Activated naive CD4-positive, alpha-beta T cell treated with anti-CD3 and anti-CD28 coated beads, Interleukin-2, amount 50 U/mL, for 72 hours (primary cell): ENCODE measurements at regions not wholly inside any gene's neighbourhood (a gene's known extent, or its start where the extent isn't known, plus 50 kb on each side); places are given as distances from the start of the nearest gene placed in this dataset.
A peak's percentile ranks its signal among the peaks of the same experiment; 100 is the strongest.

ENCODE experiments used
- ATAC-seq, 2 donors: fragments of 150-1000 bp; cut with Tn5 transposase; 2 replicates each; pipeline ENCODE4 v1.10.0; 2021; ENCODE audit warnings: mild to moderate bottlenecking in 2 of 2, moderate library complexity in 2 of 2
- DNase-seq, 2 donors: peaks; one replicate each; pipeline ENCODE4 v3.0.0; 2021 to 2022; ENCODE audit warnings: low spot score in 2 of 2
- H3K27ac Mint-ChIP-seq, 2 donors: one replicate each; pipeline ENCODE4 v1.8.0; 2022; ENCODE audit warnings: mild to moderate bottlenecking in 2 of 2, mixed read lengths in 2 of 2
- H3K36me3 Mint-ChIP-seq, 2 donors: one replicate each; pipeline ENCODE4 v1.8.0; 2022; ENCODE audit warnings: mixed read lengths in 2 of 2
- H3K9me3 Mint-ChIP-seq, 2 donors: one replicate each; pipeline ENCODE4 v1.8.0; 2022; ENCODE audit warnings: mixed read lengths in 2 of 2

DNA sequence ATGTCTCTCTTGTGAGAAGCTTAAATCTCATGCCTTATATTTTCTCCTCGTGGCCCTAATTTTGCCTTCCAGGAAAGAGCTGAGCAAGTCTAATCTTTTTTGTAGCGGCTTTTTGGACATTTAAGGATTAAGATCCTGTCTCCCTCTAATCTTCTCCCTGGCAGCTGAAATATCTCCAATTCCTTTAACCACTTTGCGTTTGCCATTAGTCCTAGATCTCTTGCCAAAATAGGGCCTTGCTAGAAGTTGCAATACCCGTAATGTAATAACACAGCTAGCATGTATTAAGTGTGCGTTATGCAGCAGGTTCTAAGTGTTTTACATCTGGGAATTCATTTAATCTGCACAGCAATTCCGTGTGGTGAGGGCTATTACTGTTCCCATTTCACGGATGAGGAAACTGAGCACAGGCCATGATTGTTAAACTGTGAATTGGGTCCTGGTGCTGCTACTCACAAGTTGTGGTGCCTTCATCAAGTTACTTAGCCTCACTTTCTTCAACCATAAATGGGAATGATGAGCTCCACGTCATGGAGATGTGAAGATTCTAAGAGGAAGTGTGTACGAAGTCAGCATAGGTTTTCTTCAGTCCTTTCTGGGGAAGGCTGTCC, 198.9 kb upstream of the ASIC2 start:
- Mint-ChIP-seq H3K9me3 (no peaks in the 10 kb centered on the region), H3K36me3 (no peaks in the 10 kb centered on the region), H3K27ac (no peak overlapping the region)
- ATAC-seq (no peak), DNase-seq (no peak)

DNA sequence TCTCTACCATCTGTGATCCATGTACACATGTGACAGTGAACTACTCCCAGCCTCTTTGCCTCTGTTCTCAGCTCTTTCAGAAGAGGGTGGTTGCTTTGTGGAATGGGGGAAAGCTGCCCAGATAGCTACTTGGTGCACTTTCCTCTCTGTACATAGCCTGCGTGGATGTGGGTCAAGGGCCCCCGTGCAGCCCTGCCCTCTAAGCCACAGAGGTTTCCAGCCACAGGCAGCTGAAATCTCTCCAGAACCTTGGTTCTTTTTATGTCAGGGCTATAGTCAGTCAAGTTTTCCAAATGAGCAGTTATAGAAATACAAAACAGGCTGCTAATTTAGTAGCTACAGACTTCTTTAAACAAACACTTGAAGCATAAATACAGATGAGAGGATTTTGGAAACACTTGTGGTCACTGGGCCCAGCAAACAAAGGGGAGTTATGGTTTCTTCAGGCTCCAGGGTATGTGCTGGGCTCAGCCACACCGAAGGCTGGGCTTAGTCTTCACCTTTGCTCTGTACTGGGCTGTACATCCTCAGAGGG, 199.7 kb upstream of the ASIC2 start:
- Mint-ChIP-seq H3K36me3 (no peaks in the 10 kb centered on the region), H3K9me3 (no peaks in the 10 kb centered on the region), H3K27ac (no peak overlapping the region)
- no peak for DNase-seq
- no peak for ATAC-seq

DNA sequence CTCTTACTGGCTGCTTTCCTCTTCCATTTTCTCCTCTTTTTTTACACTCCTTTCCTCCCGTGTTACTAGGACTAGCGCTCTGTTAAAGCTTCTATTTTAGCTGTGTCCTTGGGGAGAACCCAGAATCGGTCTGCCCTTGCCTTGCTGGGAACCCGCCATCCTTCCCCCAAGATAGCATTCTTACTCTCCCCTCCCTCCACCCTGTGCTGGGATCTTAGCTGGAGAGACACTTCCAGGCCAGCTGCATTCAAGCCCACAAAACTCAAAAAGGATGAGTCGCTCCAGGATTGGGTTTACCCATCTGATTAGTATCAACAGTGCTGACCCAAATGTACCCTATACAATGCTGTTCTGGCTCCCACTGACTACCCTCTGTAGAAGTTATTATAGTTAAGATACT, 200.5 kb upstream of the ASIC2 start:
- DNase-seq (no peak), ATAC-seq (no peak)
- no peaks in the 10 kb centered on the region for H3K36me3 Mint-ChIP-seq

DNA sequence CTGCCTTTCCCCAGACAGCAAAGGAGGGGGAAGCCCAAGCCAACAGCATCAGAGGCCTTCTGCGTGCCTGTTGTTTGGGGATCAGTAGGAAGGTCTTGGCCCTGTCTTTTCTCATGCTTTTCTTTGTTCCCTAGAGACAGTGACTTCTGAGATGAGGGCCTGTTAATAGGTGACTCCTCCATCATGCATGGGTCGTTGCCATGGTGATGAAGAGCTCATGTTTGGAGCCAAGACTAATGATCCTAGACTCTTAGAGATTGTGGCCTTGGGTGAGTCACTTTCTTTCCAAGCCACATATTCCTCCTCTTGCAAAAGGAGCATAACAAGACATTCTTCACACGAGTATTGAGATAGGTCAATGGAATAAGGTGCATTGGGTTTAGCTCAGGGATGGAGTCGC, 201.1 kb upstream of the ASIC2 start:
- ATAC-seq (no peak), DNase-seq (no peak)
- Mint-ChIP-seq H3K27ac (no peak overlapping the region), H3K36me3 (no peaks in the 10 kb centered on the region), H3K9me3 (no peaks in the 10 kb centered on the region)

More for the DNA sequence above, 200.5 kb upstream of the ASIC2 start:
- H3K27ac Mint-ChIP-seq = no peak overlapping the region
- H3K9me3 Mint-ChIP-seq = no peaks in the 10 kb centered on the region

DNA sequence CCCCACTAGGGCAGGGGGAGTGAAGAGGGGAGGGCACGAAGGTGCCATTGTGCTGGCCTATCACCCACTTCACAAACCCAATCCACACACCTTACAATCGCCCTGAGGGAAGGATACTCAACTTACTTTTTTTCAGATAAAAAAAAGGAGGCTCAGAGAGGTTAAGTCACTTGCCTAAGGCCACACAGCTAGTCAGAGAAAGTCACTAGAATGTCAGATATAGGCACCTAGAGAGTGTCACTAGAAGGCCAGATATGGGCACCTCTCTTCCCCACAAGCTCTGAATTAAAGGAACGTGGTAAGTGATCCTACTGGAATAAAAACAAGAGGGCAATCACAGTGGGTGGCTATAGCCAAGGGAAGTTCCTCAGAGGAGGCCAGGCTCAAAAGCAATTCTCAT, 204.5 kb upstream of the ASIC2 start:
- Mint-ChIP-seq H3K9me3 (no peaks in the 10 kb centered on the region), H3K36me3 (no peaks in the 10 kb centered on the region), H3K27ac (no peak overlapping the region)
- DNase-seq = no peak
- ATAC-seq = no peak

DNA sequence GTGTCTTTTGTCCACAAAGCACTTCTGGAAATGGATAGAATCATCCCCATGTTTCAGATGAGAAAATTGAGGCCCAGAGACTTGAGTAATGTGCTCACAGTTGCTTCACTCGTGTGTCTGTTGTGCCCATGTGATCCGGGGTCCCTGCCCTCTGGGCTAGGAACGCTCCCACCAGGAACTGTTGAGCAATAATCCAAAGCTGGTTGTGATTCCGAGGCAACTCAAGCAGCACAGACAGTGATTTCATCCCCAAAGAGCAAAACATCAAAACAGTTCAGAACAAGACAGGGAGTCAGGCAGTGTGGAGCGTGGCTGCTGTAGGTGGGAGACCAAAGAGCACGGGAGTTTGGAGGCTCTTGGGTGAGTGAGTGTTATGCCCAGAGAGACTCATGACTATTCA, 205.0 kb upstream of the ASIC2 start:
- Mint-ChIP-seq H3K9me3 (no peaks in the 10 kb centered on the region), H3K36me3 (no peaks in the 10 kb centered on the region), H3K27ac (no peak overlapping the region)
- DNase-seq = no peak
- ATAC-seq = no peak

DNA sequence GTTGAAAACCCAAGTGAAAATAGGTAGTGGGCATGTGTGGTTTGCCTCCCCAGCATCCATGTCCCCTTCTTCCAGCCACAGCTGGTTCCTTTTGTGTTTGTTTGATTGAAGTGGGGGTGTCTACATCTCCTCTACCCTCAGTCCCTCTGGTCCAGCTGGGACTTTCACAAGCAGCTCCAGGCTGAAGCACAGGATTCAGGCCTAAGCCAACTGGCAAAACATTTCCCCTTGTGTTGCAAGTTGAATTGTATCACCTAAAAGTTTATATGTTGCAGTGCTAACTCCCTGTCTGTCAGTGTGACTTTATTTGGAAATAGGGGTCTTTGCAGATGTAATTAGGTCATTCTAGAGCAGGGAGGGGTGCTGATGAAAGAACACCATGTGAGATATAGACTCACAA, 205.9 kb upstream of the ASIC2 start:
- H3K9me3 Mint-ChIP-seq = no peaks in the 10 kb centered on the region
- H3K27ac Mint-ChIP-seq = no peak overlapping the region
- no peaks in the 10 kb centered on the region for H3K36me3 Mint-ChIP-seq
- ATAC-seq = no peak
- no peak for DNase-seq

DNA sequence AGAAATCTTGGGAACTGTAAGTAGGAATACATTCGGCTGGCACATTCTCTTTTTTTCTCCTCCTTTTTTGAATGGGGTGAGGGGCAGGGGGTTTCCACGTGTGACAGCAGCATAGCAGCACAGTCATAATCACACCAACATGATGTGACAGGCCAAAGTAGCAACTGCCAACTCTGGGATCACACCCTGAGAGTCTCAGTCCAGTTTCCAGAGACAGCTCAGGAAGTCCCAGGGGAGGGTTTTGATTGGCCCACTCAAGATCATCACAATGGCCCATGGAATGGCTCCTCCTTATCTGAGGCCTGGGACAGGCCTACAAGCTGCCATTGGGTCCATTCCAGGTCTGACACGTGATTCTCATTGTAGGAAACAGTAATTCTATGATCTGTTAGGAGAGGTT, 207.1 kb upstream of the ASIC2 start:
- no peaks in the 10 kb centered on the region for H3K36me3 Mint-ChIP-seq
- DNase-seq (no peak), ATAC-seq (peak in 1 of 2 donors; percentile 9)
- no peaks in the 10 kb centered on the region for H3K9me3 Mint-ChIP-seq
- H3K27ac Mint-ChIP-seq = no peak overlapping the region

DNA sequence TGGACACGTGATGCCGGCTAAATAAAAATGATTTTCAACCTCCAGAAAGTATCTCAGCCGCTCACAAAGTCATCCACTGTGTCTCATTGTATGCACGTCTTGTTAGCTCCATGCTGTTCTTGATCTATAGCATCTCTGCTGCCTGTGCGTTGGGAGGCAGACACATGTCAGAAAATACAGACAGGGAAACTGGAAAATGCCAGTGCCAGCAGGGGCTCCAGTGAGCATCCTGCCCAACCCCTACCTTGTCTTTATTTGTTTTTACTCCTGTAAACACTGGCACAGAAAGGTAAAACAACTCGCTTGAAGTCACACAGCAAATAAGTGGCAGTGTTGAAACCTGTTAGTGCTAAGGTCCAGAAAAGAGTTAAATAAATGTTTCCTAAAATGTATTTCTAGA, 208.1 kb upstream of the ASIC2 start:
- ATAC-seq = no peak
- Mint-ChIP-seq H3K9me3 (no peaks in the 10 kb centered on the region), H3K36me3 (no peaks in the 10 kb centered on the region), H3K27ac (no peak overlapping the region)
- DNase-seq = no peak

DNA sequence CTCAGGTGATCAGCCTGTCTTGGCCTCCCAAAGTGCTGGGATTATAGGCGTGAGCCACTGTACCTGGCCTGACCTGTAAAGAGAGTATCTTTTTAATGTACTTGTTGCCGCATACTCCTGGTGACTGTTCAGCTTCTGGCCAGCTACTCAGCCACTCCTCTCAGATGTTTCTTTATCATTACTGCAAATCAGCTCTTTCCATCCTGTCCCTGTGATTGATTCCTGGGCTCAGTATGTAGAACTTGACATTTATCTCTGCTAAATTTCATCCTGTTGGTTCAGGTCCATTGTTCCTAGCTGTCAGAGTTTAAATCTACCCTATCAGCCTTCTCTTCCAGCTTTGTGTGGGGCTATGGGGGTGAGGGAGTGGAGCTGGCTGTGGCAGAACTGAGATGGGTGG, 211.5 kb upstream of the ASIC2 start:
- no peak overlapping the region for H3K27ac Mint-ChIP-seq
- ATAC-seq (no peak), DNase-seq (no peak)
- H3K36me3 Mint-ChIP-seq = no peaks in the 10 kb centered on the region
- no peaks in the 10 kb centered on the region for H3K9me3 Mint-ChIP-seq

DNA sequence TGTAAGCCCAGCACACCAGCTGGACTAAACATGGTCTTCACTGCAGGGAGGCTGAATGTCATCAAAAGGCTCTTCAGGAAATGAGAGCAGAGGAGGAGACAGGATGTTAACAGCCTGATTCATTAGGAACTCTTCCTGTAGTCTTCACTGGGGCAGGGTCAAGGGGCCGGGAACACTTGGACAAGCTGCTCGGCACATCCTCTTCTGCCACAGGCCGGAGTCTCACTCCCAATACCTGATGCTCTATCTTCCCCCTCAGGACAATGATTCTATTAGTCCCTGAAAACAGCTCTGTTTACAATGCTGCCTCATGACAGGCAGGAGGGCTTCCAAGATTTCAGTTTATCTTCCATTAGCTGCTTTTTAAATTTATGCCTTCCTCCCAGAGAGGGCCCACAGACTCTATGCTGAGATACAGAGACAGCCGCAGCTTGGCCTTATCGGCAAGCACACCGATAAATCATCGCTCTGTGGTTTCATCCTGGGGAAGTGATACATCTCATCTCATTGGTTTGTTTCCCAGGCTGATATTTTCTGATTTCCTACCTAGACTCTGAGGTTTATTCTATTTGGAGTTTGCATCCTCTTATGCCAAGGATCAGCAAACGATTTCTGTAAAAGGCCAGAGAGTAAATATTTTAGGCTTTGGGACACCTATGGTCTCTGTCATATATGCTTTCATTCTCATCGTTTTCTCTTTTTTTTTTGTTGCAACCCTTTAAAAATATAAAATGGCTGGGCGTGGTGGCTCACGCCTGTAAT, 214.0 kb upstream of the ASIC2 start:
- Mint-ChIP-seq H3K36me3 (no peaks in the 10 kb centered on the region), H3K27ac (no peak overlapping the region), H3K9me3 (peaks cover 4% of the 10 kb centered on the region in 2 donors)
- DNase-seq = no peak
- no peak for ATAC-seq

DNA sequence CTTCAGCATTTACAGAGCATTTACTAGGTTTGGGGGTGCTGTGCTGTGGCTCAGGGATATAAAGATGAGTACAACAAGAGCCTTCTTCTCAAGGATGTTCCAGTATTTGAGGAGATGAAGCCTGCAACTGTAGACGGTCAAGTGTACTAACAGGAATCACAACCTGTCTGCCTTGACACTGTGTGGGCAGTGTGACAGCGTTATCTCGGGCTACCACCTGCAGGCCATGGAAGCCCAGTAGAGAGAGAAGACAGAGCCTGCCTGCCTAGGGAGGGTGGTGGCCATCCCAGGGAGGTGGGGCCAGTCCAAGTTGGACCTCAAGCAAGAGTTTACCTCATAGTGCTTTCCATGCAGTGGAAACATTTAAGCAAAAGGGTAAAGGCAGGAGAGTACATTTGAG, 215.1 kb upstream of the ASIC2 start:
- ATAC-seq = no peak
- no peaks in the 10 kb centered on the region for H3K36me3 Mint-ChIP-seq
- no peak for DNase-seq
- no peak overlapping the region for H3K27ac Mint-ChIP-seq
- peaks cover 4% of the 10 kb centered on the region in 2 donors for H3K9me3 Mint-ChIP-seq

DNA sequence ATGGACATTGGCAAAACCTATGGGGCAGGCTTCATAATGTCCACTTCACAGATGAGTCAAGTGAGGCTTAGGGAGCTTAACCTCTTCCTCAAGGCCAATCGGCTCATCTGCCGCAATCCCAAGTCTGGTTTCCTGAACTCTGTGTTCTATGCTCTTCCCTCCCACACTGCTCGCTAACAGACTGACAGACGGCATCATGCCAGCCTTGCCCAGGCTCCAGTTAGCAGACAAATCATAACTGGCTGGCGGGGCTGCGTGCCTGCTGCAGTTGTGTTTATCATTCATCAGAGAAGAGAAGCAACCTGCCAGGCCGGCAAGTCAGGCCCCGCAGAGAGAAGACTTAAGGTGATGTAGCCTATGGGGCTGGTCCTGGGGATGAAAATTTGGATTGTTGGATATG, 216.2 kb upstream of the ASIC2 start:
- Mint-ChIP-seq H3K27ac (no peak overlapping the region), H3K9me3 (peaks cover 4% of the 10 kb centered on the region in 2 donors), H3K36me3 (no peaks in the 10 kb centered on the region)
- ATAC-seq = no peak
- no peak for DNase-seq

DNA sequence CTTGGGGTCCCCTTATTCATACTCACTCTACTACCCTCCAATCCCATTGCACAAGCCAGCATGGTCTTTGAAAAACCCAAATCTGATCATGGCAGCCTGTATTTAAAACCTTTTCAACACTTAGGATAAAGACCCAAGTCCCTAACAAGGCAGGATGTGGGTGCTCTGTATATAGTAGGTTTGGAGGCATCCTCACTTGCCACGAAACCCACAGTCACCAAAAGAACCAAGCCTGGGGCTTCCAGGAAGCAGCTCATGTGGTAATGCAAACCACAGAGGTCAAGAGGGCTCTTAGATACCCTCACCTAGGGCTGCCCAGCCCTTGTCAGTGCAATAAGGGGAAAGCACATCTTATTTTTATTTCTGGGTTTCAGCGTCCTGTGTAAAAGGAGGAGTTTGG, 218.6 kb upstream of the ASIC2 start:
- Mint-ChIP-seq H3K36me3 (no peaks in the 10 kb centered on the region), H3K27ac (no peak overlapping the region), H3K9me3 (peaks cover 4% of the 10 kb centered on the region in 2 donors)
- DNase-seq = no peak
- ATAC-seq = peak in 1 of 2 donors; percentile 50

DNA sequence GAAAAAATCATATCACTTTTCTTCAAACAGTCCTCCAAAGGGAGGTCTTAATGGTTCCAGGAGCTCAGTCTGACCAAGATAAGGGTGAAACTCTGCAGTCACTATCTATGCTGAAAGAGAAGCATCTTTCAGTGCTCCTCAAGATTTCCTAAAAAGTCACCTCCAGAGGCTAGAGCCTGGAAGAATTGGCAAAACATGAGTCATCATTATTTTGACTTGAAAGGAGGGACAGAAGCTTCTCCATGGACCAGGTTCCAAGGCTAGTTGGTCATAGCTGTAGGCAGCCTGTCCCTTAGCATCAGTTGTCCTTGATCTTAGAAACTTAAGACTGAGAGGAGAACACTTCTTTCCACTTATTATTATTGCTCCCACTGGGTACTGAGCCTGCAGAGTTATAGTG, 219.0 kb upstream of the ASIC2 start:
- ATAC-seq (no peak), DNase-seq (no peak)
- H3K9me3 Mint-ChIP-seq = peaks cover 4% of the 10 kb centered on the region in 2 donors
- H3K36me3 Mint-ChIP-seq = no peaks in the 10 kb centered on the region
- no peak overlapping the region for H3K27ac Mint-ChIP-seq

DNA sequence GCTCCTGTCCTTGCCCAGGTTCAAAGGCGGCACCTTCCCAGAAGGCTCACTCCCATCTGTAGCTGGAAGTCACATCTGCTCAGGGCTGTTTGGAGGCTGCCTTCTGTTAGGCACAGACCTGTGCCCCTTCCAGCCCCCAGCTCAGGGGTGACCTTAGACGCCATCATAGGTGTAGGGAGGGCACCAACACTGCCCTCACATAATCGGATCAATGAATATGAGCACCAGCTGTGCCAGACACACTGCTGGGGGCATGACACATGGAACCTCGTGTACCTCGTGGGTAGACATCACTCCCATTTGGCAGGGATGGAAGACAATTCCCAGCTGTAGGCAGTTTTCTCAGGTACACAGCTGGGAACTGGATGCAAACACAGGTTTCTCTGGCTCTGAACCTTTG, 220.7 kb upstream of the ASIC2 start:
- Mint-ChIP-seq H3K36me3 (no peaks in the 10 kb centered on the region), H3K27ac (no peak overlapping the region), H3K9me3 (peaks cover 4% of the 10 kb centered on the region in 2 donors)
- DNase-seq = no peak
- ATAC-seq = no peak

DNA sequence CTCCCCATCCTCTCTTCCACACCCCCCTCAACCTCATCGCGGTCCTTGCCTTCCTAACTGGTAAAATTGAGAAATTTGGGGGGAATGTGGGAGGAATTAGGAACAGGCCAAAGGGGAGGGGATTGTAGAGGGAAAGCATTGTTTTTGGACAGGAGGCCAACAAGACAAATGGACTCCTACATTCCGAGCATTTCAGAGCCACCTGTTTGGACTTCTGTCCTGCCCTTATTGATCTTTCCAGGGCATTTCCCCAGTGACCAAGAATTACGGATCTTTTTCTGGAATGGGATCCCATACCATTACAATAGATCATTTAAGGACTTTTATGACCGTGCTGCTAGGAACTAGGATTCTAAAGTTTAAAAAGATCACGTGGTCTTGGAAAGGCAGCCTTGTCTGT, 221.3 kb upstream of the ASIC2 start:
- no peak for DNase-seq
- Mint-ChIP-seq H3K9me3 (peaks cover 4% of the 10 kb centered on the region in 2 donors), H3K36me3 (no peaks in the 10 kb centered on the region), H3K27ac (no peak overlapping the region)
- ATAC-seq = no peak

DNA sequence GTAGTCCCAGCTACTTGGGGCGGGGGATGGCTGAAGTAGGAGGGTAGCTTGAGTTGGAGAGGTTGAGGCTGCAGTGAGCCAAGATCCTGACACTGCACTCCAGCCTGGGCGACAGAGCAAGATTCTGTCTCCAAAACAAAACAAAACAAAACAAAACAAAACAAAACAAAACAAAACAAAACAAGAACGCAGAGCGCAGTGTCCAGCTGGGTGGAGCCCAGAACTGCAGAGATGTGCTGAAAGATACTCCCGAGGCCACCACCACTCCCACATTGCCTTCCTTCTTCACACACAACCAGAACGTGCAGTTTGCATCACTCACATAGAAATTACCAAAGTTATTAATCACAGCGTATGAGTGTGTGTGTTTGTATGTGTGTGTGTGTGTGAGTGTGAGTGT, 222.9 kb upstream of the ASIC2 start:
- no peak for DNase-seq
- H3K27ac Mint-ChIP-seq = no peak overlapping the region
- no peaks in the 10 kb centered on the region for H3K36me3 Mint-ChIP-seq
- peaks cover 4% of the 10 kb centered on the region in 2 donors for H3K9me3 Mint-ChIP-seq
- ATAC-seq = no peak
